ENCODE measurements at regions not wholly inside any gene's neighbourhood (a gene's known extent, or its start where the extent isn't known, plus 50 kb on each side); places are given as distances from the start of the nearest gene placed in this dataset.

- no peak for DNase-seq
These were observed 1237.1 kb downstream of the FAM181B start for GRCh38 chr11:81496601-81497000.

- no peak for DNase-seq
These were observed 1237.9 kb downstream of the FAM181B start for GRCh38 chr11:81495699-81496292.

GRCh38 chr11:81494431-81494830, 1239.2 kb downstream of the FAM181B start:
- DNase-seq, result no peak

GRCh38 chr11:81492923-81493445, 1240.7 kb downstream of the FAM181B start:
- DNase-seq, result no peak

- no peak for DNase-seq
These were observed 1246.6 kb downstream of the FAM181B start for GRCh38 chr11:81487109-81487508.

- no peak for DNase-seq
These were observed 1249.5 kb downstream of the FAM181B start for GRCh38 chr11:81484196-81484595.

GRCh38 chr11:81477277-81477676, 1256.4 kb downstream of the FAM181B start:
- DNase-seq, result no peak

- DNase-seq, result no peak
These were observed 1257.3 kb downstream of the FAM181B start for GRCh38 chr11:81476345-81476744.

GRCh38 chr11:81472646-81473045, 1261.0 kb downstream of the FAM181B start:
- DNase-seq, result no peak

GRCh38 chr11:81470446-81470845, 1263.2 kb downstream of the FAM181B start:
- DNase-seq, result no peak

- no peak for DNase-seq
These were observed 1273.8 kb downstream of the FAM181B start for GRCh38 chr11:81459766-81460306.

- no peak for DNase-seq
These were observed 1284.0 kb downstream of the FAM181B start for GRCh38 chr11:81449588-81450156.

- DNase-seq, result no peak
These were observed 1289.4 kb downstream of the FAM181B start for GRCh38 chr11:81444297-81444696.

- no peak for DNase-seq
These were observed 1301.3 kb downstream of the FAM181B start for GRCh38 chr11:81432333-81432732.

- no peak for DNase-seq
These were observed 1308.8 kb downstream of the FAM181B start for GRCh38 chr11:81424822-81425221.

- no peak for DNase-seq
These were observed 1311.3 kb downstream of the FAM181B start for GRCh38 chr11:81422402-81422801.

- no peak for DNase-seq
These were observed 1312.3 kb downstream of the FAM181B start for GRCh38 chr11:81421251-81421860.

- no peak for DNase-seq
These were observed 1312.9 kb downstream of the FAM181B start for GRCh38 chr11:81420668-81421250.

- DNase-seq, result no peak
These were observed 1336.3 kb downstream of the FAM181B start for GRCh38 chr11:81397316-81397715.

GRCh38 chr11:81394311-81394710, 1339.4 kb downstream of the FAM181B start:
- DNase-seq, result no peak

GRCh38 chr11:81388326-81388725, 1345.3 kb downstream of the FAM181B start:
- DNase-seq, result no peak

- no peak for DNase-seq
These were observed 1353.3 kb downstream of the FAM181B start for GRCh38 chr11:81380395-81380794.

- DNase-seq, result no peak
These were observed 1356.2 kb downstream of the FAM181B start for GRCh38 chr11:81377418-81377817.

GRCh38 chr11:81373986-81374385, 1359.7 kb downstream of the FAM181B start:
- no peak for DNase-seq

All from stimulated activated CD4-positive, alpha-beta T cell treated with anti-CD3 and anti-CD28 coated beads, Interleukin-4, amount 100 ng/mL, for 24 hours (primary cell).